22Rv1 (cell line): ENCODE measurements at regions not wholly inside any gene's neighbourhood (a gene's known extent, or its start where the extent isn't known, plus 50 kb on each side); places are given as distances from the start of the nearest gene placed in this dataset.

Source experiments
- ZFX ChIP-seq: fragments of 450-650 bp; IDR thresholded peaks from 2 replicates; pipeline ENCODE4 v1.6.1; 2017; ENCODE audit warnings: antibody characterized with exemption, borderline replicate concordance
- TF ChIP-seq, protein P1 (sequence below): fragments of 450-650 bp; IDR thresholded peaks from 2 replicates; pipeline ENCODE4 v1.5.1; 2017; ENCODE audit warnings: mild to moderate bottlenecking

DNA sequence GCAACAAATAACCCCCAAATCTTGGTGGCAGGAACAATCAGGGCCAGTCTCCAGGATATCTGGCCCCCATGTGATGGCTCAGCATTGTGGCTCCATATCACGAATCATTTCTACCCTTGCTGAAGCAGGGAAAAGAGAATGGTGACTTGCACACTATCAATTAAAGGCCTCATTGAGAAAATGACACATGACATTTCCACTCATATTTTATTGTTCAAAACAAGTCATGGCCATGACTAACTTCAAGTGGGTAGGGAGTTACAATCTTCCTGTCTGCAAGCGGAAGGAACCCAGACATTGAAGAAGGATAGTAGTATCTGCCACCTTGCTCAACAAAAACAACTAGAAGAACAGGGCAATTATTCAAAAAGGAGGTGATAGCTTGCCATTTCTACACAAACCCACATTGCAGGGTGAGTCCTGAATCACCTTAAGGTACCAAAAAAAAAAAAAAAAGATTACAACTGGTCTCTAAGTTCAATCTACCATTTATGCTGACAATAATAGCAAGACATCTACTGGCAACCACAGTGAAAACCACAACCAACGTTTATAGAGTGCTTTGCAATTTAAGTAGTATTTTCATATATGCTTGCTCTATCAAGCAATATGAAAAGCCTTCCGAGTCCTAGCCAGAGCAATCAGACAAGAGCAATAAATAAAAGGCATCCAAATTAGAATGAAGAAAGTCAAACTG, 186.7 kb upstream of the DAPK1 start:
- TF ChIP-seq, protein P1, sequence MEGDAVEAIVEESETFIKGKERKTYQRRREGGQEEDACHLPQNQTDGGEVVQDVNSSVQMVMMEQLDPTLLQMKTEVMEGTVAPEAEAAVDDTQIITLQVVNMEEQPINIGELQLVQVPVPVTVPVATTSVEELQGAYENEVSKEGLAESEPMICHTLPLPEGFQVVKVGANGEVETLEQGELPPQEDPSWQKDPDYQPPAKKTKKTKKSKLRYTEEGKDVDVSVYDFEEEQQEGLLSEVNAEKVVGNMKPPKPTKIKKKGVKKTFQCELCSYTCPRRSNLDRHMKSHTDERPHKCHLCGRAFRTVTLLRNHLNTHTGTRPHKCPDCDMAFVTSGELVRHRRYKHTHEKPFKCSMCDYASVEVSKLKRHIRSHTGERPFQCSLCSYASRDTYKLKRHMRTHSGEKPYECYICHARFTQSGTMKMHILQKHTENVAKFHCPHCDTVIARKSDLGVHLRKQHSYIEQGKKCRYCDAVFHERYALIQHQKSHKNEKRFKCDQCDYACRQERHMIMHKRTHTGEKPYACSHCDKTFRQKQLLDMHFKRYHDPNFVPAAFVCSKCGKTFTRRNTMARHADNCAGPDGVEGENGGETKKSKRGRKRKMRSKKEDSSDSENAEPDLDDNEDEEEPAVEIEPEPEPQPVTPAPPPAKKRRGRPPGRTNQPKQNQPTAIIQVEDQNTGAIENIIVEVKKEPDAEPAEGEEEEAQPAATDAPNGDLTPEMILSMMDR, result no peak
- TF ChIP-seq ZFX, result no peak
